Ovary (tissue), 3 donors: ENCODE measurements at regions not wholly inside any gene's neighbourhood (a gene's known extent, or its start where the extent isn't known, plus 50 kb on each side); places are given as distances from the start of the nearest gene placed in this dataset.

ENCODE experiments used
- EP300 ChIP-seq: sonication (generic); formaldehyde crosslinking; IDR thresholded peaks from one replicate; pipeline ENCODE4 v1.6.1; 2017; ENCODE audit warnings: antibody characterized with exemption
- POLR2A ChIP-seq: fragments of 450-650 bp; IDR thresholded peaks from one replicate; pipeline ENCODE4 v1.6.1; 2017; ENCODE audit warnings: antibody characterized with exemption, mild to moderate bottlenecking, moderate library complexity
- TF ChIP-seq, protein P1 (sequence below), 3 donors: fragments of 450-650 bp in 2 of 3; fragments of 200-600 bp in 1 of 3; IDR thresholded peaks; one replicate each; pipeline versions ENCODE4 v1.5.1 to v1.8.0; 2016 to 2022; ENCODE audit warnings: antibody characterized with exemption in 3 of 3, mild to moderate bottlenecking in 1 of 3
- donor health status: DM: no; HTN: no; CAD: no.

DNA sequence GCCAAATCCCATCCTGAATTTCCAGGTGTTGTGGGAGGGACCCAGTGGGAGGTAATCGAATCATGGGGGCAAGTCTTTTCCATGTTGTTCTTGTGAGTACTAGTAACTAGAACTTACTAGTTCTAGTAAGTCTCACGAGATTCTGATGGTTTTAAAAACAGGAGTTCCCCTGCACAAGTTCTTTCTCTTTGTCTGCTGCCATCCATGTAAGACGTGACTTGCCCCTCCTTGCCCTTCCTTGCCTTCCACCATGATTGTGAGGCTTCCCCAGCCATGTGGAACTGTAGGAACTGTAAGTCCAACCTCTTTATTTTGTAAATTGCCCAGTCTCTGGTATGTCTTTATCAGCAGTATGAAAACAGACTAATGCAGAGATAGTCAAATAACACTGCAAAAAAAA lies 122.7 kb upstream of the BEND6 start:
- no peak for TF ChIP-seq POLR2A
- TF ChIP-seq, protein P1, sequence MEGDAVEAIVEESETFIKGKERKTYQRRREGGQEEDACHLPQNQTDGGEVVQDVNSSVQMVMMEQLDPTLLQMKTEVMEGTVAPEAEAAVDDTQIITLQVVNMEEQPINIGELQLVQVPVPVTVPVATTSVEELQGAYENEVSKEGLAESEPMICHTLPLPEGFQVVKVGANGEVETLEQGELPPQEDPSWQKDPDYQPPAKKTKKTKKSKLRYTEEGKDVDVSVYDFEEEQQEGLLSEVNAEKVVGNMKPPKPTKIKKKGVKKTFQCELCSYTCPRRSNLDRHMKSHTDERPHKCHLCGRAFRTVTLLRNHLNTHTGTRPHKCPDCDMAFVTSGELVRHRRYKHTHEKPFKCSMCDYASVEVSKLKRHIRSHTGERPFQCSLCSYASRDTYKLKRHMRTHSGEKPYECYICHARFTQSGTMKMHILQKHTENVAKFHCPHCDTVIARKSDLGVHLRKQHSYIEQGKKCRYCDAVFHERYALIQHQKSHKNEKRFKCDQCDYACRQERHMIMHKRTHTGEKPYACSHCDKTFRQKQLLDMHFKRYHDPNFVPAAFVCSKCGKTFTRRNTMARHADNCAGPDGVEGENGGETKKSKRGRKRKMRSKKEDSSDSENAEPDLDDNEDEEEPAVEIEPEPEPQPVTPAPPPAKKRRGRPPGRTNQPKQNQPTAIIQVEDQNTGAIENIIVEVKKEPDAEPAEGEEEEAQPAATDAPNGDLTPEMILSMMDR (IDR thresholded peaks at IDR 0.05) = no peak
- TF ChIP-seq EP300 = no peak
